Activated effector memory CD4-positive, alpha-beta T cell treated with Interleukin-2 at 50 U/mL for 16 hours (primary cell): ENCODE measurements at regions not wholly inside any gene's neighbourhood (a gene's known extent, or its start where the extent isn't known, plus 50 kb on each side); places are given as distances from the start of the nearest gene placed in this dataset.

Experiments
- DNase-seq: peaks from one replicate; pipeline ENCODE4 v3.0.0-alpha.2; 2020

DNA sequence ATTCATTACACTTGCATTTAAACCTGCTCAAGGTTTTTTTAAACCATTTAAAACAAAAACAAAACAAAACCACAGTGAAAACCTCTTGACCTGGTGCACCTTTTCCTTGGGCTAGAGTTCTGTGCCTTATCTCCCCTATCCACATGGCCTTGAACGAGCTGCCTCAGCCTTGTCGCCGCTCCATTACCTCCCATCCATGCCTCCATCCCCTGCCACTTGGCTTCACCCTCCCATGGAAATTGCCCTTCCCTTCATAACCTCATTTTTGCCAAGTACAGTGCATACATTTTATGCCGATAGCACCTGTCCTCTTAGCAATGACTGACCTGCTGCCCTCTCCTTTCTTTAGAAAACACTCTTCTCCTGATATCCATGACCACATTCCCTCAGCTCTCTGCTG is 188.6 kb upstream of the ASIC2 start:
- DNase-seq: no peak

DNA sequence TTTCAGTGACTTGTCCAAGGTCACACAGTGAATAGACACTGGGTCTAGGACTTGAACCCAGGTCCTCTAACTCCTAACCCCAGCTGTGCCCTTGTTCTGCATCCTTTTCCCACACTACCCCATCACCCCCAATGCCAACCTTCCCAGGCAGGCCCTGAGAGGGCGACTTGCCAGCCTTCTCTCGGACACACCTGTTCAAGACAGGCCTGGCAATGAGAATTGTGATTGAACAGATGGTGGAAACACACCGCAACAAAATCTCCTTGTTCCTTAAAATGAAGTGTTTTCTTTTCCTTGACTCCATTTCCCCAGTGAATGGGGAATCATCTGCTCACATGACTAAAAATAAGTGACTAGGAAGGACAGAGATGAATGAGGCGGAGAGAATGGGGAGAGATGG is 189.5 kb upstream of the ASIC2 start:
- DNase-seq: no peak

DNA sequence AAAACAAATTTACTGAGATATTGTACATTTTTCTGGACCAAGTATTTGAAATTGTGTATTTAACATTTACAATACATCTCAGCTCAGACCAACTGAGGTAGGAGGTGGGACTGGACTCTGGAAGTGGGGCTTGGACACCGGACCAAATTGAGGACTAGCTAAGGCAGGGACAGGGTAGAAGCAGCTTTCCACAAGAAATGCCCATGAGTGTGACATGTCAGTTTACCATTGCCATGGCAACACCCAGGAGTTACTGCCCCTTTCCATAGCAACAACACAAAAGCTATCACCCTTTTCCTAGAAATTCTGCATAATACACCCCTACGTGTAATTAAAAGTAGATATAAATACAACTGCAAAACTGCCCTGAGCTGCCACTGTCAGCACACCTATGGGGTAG is 191.5 kb upstream of the ASIC2 start:
- DNase-seq: no peak

DNA sequence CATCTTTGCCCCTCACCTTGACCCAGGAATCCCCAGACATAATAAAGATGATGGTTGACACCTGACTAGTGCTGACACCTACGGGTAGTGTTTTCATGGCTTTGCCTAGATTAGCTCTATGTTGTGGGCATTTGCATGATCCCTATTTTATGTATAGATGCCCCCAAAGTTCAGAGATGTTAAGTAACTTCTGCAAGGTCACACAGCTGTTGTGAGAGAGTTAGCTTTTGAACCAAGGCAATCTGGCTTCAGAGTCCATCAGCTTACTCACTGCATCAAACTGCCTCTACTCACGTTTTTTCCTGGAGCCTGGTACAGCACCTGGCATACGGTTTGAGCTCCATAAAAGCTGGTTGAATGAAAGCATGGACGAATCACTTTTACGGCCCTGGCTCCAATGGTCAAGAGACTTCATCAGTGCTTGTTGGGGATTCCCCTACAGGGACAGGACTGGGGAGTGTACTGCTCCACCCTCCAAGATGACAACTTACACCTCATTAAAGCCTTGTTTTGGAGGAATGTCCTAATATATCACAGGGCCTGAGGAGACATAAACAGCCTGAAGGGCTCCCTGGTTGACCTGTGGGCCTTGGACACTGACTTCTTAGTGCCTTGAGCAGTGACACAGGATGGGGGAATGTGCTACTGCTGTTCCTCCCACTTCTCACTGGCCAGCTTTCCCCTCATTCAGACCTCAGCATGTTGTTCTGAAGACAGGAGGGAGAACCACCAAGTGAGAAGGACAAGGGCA is 193.2 kb upstream of the ASIC2 start:
- DNase-seq: no peak

DNA sequence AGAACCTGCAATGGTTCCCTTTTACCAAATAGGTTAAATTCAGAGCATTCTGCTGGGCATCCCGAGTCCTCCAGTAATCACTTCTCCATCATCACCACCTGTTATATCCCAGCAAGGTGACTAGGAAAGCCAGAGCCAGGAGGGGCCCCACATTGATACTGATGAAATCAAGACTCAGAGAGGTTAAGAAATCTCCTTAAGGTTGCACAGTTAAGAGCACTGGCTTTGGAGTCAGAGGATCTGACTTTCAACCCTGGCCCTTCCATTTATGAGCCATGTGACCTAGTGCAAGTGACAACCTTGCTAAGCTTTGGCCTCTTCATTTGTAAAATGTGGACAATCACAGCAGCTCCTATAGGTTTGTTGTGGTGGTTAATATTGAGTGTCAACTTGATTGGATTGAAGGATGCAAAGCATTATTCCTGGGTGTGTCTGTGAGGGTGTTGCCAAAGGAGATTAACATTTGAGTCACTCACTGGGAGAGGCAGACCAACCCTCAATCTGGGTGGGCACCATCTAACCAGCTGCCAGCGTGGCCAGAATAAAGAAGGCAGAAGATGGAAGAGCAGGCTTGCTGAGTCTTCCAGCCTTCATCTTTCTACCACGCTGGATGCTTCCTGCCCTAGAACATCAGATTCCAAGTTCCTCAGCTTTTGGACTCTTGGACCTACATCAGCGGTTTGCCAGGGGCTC is 194.2 kb upstream of the ASIC2 start:
- no peak for DNase-seq

DNA sequence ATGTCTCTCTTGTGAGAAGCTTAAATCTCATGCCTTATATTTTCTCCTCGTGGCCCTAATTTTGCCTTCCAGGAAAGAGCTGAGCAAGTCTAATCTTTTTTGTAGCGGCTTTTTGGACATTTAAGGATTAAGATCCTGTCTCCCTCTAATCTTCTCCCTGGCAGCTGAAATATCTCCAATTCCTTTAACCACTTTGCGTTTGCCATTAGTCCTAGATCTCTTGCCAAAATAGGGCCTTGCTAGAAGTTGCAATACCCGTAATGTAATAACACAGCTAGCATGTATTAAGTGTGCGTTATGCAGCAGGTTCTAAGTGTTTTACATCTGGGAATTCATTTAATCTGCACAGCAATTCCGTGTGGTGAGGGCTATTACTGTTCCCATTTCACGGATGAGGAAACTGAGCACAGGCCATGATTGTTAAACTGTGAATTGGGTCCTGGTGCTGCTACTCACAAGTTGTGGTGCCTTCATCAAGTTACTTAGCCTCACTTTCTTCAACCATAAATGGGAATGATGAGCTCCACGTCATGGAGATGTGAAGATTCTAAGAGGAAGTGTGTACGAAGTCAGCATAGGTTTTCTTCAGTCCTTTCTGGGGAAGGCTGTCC is 198.9 kb upstream of the ASIC2 start:
- DNase-seq: no peak

DNA sequence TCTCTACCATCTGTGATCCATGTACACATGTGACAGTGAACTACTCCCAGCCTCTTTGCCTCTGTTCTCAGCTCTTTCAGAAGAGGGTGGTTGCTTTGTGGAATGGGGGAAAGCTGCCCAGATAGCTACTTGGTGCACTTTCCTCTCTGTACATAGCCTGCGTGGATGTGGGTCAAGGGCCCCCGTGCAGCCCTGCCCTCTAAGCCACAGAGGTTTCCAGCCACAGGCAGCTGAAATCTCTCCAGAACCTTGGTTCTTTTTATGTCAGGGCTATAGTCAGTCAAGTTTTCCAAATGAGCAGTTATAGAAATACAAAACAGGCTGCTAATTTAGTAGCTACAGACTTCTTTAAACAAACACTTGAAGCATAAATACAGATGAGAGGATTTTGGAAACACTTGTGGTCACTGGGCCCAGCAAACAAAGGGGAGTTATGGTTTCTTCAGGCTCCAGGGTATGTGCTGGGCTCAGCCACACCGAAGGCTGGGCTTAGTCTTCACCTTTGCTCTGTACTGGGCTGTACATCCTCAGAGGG is 199.7 kb upstream of the ASIC2 start:
- no peak for DNase-seq

DNA sequence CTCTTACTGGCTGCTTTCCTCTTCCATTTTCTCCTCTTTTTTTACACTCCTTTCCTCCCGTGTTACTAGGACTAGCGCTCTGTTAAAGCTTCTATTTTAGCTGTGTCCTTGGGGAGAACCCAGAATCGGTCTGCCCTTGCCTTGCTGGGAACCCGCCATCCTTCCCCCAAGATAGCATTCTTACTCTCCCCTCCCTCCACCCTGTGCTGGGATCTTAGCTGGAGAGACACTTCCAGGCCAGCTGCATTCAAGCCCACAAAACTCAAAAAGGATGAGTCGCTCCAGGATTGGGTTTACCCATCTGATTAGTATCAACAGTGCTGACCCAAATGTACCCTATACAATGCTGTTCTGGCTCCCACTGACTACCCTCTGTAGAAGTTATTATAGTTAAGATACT is 200.5 kb upstream of the ASIC2 start:
- no peak for DNase-seq

DNA sequence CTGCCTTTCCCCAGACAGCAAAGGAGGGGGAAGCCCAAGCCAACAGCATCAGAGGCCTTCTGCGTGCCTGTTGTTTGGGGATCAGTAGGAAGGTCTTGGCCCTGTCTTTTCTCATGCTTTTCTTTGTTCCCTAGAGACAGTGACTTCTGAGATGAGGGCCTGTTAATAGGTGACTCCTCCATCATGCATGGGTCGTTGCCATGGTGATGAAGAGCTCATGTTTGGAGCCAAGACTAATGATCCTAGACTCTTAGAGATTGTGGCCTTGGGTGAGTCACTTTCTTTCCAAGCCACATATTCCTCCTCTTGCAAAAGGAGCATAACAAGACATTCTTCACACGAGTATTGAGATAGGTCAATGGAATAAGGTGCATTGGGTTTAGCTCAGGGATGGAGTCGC is 201.1 kb upstream of the ASIC2 start:
- DNase-seq: no peak

DNA sequence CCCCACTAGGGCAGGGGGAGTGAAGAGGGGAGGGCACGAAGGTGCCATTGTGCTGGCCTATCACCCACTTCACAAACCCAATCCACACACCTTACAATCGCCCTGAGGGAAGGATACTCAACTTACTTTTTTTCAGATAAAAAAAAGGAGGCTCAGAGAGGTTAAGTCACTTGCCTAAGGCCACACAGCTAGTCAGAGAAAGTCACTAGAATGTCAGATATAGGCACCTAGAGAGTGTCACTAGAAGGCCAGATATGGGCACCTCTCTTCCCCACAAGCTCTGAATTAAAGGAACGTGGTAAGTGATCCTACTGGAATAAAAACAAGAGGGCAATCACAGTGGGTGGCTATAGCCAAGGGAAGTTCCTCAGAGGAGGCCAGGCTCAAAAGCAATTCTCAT is 204.5 kb upstream of the ASIC2 start:
- DNase-seq: no peak

DNA sequence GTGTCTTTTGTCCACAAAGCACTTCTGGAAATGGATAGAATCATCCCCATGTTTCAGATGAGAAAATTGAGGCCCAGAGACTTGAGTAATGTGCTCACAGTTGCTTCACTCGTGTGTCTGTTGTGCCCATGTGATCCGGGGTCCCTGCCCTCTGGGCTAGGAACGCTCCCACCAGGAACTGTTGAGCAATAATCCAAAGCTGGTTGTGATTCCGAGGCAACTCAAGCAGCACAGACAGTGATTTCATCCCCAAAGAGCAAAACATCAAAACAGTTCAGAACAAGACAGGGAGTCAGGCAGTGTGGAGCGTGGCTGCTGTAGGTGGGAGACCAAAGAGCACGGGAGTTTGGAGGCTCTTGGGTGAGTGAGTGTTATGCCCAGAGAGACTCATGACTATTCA is 205.0 kb upstream of the ASIC2 start:
- no peak for DNase-seq

DNA sequence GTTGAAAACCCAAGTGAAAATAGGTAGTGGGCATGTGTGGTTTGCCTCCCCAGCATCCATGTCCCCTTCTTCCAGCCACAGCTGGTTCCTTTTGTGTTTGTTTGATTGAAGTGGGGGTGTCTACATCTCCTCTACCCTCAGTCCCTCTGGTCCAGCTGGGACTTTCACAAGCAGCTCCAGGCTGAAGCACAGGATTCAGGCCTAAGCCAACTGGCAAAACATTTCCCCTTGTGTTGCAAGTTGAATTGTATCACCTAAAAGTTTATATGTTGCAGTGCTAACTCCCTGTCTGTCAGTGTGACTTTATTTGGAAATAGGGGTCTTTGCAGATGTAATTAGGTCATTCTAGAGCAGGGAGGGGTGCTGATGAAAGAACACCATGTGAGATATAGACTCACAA is 205.9 kb upstream of the ASIC2 start:
- no peak for DNase-seq

DNA sequence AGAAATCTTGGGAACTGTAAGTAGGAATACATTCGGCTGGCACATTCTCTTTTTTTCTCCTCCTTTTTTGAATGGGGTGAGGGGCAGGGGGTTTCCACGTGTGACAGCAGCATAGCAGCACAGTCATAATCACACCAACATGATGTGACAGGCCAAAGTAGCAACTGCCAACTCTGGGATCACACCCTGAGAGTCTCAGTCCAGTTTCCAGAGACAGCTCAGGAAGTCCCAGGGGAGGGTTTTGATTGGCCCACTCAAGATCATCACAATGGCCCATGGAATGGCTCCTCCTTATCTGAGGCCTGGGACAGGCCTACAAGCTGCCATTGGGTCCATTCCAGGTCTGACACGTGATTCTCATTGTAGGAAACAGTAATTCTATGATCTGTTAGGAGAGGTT is 207.1 kb upstream of the ASIC2 start:
- DNase-seq: no peak

DNA sequence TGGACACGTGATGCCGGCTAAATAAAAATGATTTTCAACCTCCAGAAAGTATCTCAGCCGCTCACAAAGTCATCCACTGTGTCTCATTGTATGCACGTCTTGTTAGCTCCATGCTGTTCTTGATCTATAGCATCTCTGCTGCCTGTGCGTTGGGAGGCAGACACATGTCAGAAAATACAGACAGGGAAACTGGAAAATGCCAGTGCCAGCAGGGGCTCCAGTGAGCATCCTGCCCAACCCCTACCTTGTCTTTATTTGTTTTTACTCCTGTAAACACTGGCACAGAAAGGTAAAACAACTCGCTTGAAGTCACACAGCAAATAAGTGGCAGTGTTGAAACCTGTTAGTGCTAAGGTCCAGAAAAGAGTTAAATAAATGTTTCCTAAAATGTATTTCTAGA is 208.1 kb upstream of the ASIC2 start:
- DNase-seq: no peak

DNA sequence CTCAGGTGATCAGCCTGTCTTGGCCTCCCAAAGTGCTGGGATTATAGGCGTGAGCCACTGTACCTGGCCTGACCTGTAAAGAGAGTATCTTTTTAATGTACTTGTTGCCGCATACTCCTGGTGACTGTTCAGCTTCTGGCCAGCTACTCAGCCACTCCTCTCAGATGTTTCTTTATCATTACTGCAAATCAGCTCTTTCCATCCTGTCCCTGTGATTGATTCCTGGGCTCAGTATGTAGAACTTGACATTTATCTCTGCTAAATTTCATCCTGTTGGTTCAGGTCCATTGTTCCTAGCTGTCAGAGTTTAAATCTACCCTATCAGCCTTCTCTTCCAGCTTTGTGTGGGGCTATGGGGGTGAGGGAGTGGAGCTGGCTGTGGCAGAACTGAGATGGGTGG is 211.5 kb upstream of the ASIC2 start:
- no peak for DNase-seq

DNA sequence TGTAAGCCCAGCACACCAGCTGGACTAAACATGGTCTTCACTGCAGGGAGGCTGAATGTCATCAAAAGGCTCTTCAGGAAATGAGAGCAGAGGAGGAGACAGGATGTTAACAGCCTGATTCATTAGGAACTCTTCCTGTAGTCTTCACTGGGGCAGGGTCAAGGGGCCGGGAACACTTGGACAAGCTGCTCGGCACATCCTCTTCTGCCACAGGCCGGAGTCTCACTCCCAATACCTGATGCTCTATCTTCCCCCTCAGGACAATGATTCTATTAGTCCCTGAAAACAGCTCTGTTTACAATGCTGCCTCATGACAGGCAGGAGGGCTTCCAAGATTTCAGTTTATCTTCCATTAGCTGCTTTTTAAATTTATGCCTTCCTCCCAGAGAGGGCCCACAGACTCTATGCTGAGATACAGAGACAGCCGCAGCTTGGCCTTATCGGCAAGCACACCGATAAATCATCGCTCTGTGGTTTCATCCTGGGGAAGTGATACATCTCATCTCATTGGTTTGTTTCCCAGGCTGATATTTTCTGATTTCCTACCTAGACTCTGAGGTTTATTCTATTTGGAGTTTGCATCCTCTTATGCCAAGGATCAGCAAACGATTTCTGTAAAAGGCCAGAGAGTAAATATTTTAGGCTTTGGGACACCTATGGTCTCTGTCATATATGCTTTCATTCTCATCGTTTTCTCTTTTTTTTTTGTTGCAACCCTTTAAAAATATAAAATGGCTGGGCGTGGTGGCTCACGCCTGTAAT is 214.0 kb upstream of the ASIC2 start:
- no peak for DNase-seq

DNA sequence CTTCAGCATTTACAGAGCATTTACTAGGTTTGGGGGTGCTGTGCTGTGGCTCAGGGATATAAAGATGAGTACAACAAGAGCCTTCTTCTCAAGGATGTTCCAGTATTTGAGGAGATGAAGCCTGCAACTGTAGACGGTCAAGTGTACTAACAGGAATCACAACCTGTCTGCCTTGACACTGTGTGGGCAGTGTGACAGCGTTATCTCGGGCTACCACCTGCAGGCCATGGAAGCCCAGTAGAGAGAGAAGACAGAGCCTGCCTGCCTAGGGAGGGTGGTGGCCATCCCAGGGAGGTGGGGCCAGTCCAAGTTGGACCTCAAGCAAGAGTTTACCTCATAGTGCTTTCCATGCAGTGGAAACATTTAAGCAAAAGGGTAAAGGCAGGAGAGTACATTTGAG is 215.1 kb upstream of the ASIC2 start:
- DNase-seq: no peak

DNA sequence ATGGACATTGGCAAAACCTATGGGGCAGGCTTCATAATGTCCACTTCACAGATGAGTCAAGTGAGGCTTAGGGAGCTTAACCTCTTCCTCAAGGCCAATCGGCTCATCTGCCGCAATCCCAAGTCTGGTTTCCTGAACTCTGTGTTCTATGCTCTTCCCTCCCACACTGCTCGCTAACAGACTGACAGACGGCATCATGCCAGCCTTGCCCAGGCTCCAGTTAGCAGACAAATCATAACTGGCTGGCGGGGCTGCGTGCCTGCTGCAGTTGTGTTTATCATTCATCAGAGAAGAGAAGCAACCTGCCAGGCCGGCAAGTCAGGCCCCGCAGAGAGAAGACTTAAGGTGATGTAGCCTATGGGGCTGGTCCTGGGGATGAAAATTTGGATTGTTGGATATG is 216.2 kb upstream of the ASIC2 start:
- no peak for DNase-seq

DNA sequence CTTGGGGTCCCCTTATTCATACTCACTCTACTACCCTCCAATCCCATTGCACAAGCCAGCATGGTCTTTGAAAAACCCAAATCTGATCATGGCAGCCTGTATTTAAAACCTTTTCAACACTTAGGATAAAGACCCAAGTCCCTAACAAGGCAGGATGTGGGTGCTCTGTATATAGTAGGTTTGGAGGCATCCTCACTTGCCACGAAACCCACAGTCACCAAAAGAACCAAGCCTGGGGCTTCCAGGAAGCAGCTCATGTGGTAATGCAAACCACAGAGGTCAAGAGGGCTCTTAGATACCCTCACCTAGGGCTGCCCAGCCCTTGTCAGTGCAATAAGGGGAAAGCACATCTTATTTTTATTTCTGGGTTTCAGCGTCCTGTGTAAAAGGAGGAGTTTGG is 218.6 kb upstream of the ASIC2 start:
- no peak for DNase-seq

DNA sequence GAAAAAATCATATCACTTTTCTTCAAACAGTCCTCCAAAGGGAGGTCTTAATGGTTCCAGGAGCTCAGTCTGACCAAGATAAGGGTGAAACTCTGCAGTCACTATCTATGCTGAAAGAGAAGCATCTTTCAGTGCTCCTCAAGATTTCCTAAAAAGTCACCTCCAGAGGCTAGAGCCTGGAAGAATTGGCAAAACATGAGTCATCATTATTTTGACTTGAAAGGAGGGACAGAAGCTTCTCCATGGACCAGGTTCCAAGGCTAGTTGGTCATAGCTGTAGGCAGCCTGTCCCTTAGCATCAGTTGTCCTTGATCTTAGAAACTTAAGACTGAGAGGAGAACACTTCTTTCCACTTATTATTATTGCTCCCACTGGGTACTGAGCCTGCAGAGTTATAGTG is 219.0 kb upstream of the ASIC2 start:
- DNase-seq: no peak

DNA sequence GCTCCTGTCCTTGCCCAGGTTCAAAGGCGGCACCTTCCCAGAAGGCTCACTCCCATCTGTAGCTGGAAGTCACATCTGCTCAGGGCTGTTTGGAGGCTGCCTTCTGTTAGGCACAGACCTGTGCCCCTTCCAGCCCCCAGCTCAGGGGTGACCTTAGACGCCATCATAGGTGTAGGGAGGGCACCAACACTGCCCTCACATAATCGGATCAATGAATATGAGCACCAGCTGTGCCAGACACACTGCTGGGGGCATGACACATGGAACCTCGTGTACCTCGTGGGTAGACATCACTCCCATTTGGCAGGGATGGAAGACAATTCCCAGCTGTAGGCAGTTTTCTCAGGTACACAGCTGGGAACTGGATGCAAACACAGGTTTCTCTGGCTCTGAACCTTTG is 220.7 kb upstream of the ASIC2 start:
- no peak for DNase-seq

DNA sequence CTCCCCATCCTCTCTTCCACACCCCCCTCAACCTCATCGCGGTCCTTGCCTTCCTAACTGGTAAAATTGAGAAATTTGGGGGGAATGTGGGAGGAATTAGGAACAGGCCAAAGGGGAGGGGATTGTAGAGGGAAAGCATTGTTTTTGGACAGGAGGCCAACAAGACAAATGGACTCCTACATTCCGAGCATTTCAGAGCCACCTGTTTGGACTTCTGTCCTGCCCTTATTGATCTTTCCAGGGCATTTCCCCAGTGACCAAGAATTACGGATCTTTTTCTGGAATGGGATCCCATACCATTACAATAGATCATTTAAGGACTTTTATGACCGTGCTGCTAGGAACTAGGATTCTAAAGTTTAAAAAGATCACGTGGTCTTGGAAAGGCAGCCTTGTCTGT is 221.3 kb upstream of the ASIC2 start:
- no peak for DNase-seq

DNA sequence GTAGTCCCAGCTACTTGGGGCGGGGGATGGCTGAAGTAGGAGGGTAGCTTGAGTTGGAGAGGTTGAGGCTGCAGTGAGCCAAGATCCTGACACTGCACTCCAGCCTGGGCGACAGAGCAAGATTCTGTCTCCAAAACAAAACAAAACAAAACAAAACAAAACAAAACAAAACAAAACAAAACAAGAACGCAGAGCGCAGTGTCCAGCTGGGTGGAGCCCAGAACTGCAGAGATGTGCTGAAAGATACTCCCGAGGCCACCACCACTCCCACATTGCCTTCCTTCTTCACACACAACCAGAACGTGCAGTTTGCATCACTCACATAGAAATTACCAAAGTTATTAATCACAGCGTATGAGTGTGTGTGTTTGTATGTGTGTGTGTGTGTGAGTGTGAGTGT is 222.9 kb upstream of the ASIC2 start:
- DNase-seq: no peak

DNA sequence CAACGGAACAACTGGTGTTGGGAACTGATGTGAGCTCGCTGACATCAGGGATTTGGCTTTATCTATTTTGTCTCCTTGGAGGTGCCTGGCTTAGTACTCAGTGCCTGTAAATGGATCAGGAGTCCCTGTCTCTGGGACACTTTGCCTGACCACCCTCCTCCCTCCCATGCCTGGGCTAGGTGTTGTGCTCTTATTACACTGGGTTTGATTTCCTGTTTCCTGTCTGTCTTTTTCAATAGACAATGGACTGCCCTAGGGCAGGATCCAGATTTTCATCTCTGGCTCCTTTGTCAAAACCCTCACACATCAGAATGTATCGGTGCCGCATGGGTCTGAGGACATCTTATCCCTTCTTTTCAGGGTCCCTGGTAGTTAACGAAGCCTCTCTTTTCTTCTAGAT is 223.6 kb upstream of the ASIC2 start:
- no peak for DNase-seq
